NCI-H748 (cell line): ENCODE measurements at regions not wholly inside any gene's neighbourhood (a gene's known extent, or its start where the extent isn't known, plus 50 kb on each side); places are given as distances from the start of the nearest gene placed in this dataset.
A peak's percentile ranks its signal among the peaks of the same experiment; 100 is the strongest.
"Not testable (repeated sequence)": the region's sequence is repeated elsewhere in the genome, so short reads cannot be mapped to it uniquely, and the experiment has no call there.

Experiments
- DNase-seq: peaks from one replicate; lab custom pipeline; 2025; ENCODE audit not compliant: unreplicated experiment; lab: John Stamatoyannopoulos, UW

DNA sequence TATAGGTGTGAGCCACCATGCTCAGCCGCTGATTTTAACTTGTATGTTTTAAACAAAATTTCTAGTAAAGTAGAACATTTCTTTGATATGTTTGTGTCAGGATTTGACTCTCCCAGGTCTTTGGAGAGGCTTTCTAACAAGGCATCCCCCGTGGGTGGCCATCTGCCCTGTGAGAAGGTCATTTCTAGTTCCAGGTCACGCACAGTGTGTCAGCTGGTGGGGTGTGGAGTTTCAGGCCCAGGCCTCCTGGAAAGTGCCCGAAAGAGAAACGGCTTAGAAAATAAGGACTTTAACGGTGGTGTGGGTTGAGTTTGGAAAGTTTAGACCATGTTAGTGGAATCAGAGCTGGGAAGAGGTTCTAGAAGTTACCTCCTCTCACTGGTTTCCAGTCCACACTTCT lies 61.0 kb downstream of the SPDYE17 start:
- not testable (repeated sequence) for DNase-seq

- DNase-seq: not testable (repeated sequence)
Measured at GRCh38 chr7:76969892-76970291, 62.3 kb downstream of the SPDYE17 start.

GRCh38 chr7:76965731-76966548 lies 66.2 kb downstream of the SPDYE17 start:
- not testable (repeated sequence) for DNase-seq

GRCh38 chr7:76964050-76964449 lies 68.1 kb downstream of the SPDYE17 start:
- DNase-seq: not testable (repeated sequence)

GRCh38 chr7:76963061-76963460 lies 69.1 kb downstream of the SPDYE17 start:
- not testable (repeated sequence) for DNase-seq

GRCh38 chr7:76960400-76960986 lies 71.7 kb downstream of the SPDYE17 start:
- DNase-seq: not testable (repeated sequence)

DNA sequence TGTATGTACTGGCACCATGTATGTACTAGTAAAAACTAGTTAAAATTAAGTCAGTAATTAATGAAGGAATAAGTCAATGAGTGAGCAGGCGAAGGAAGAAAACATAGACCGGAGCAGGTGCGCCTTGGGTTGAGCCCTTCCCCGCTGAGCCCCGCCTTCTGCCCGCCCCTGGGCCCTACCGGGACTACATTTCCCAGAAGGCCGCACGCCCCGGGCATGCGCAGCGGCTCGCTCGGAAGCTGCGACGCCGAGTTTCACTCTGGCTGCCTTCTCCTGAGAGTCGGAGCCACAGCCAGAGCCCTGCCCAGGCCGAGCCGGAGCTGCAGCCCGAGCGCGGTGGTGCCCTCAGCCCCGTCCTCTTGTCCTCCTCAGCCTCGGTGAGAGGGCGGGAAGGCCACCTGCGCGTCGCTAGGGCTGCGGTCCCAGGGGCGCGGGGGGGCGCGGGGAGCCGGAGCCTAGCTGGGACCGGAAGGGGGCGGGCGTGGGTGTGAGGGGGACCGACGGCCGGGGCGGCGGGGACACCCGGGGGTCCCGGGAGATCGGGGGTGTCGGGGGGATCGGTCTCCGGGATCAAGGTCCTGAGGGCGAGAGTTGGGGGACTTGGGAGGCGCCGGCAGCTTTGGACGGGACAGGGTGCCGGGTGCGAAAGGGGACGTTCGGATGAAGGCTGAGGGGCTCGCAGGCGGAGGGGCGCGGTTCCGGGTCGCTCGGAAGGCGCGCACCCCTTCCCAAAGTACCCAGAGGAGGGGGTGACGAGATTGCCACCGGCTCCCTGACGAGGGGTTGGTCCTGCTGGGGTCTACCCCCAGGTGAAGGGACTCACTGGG lies 72.4 kb downstream of the SPDYE17 start:
- not testable (repeated sequence) for DNase-seq

DNA sequence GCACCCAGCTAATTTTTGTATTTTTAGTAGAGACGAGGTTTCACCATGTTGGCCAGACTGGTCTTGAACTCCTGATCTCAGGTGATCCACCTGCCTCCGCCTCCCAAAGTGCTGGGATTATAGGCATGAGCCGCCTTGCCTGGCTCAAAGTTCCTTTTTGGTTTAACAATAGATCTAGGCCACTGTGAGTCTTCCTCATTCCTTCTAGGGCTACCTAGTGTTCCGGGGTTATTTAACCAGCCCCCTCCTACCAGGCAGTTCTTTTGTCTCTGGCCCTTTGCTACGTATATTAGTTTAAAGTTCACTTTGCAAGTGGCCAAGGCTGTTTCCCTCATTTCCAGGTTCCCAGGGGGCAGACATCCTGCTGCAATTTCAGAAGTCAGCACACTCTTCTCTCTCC lies 75.6 kb downstream of the SPDYE17 start:
- DNase-seq: not testable (repeated sequence)

GRCh38 chr7:76955124-76955523 lies 77.0 kb downstream of the SPDYE17 start:
- DNase-seq: not testable (repeated sequence)

DNA sequence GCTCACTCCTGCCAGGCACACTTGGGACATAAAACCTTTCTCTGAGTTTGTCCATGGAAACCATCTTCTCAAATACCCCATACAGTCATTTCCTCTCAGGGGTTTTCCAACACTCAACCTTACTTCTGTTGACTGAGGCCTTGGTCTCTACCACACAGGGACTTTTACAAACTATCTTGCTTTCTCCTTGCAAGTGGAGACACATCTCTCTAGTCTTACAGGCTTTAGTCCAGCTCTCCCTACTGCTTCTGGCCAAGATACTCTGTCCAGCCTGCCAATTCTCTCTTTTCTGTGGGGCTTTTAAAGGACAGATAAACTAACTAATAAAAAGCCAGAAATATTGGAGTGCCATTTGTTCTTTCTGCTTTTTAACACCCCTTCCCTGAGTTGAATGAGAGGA lies 87.6 kb downstream of the SPDYE17 start:
- not testable (repeated sequence) for DNase-seq

DNA sequence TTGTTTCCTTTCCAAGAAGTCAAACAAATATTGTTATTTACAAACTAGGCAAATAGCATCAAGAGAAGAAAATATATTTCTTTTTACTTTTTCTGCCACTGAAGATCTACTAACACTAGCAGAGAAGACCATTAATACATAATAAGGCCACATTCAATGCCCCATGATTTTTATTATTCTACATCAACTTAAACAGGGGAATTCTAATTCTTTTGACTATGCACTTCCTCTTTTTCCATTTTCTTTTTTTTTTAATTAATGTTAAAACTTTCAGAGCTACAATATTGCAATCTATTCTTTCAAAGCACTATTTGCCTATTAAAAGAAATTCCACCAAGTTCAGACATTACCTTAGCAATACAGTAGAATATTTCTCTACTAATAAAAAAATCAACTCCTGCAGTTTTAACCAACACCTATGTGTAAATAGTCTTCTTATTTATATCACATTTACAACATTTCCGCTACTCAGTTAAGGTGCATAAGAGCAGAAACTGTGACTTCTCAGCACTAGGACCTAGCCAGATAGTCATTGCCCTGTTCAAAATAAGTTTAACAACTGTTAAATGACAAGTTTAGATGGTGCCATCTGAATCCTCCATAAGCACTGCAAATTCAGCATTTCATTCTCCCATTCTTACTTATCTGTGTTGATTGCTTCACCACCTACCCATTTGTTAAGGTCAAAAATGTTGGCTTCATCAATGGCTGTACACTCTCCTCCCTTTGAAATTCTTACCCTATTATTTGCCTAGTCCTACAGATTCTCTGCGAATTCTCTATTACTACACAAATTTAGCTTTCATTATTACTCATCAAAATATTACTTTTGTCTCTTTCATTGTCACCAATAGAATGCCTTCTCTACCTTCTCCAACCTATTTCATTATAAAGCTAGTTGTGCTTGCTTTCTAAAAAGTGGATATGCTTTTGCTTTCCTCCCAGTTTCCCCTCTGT lies 90.1 kb downstream of the SPDYE17 start:
- DNase-seq: not testable (repeated sequence)

DNA sequence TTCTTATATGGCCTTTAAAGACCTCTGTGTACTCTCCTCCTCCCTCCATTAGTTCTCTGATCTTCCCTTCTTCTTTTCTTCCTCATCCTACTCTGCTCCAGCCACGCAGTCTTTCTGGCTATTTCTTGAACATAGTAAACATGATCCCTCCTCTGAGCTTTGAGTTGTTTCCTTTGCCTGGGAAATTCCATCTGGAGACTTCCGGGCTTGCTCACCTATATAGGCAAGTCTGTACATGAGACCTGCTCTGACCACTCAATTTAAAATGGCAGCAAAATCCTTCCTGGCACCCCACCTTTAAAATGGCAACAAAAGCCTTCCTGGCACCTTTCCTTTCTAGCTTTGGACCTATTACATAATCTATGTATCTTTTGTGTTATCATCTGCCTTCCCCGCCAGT lies 94.4 kb downstream of the SPDYE17 start:
- not testable (repeated sequence) for DNase-seq

GRCh38 chr7:76937330-76937729 lies 94.8 kb downstream of the SPDYE17 start:
- not testable (repeated sequence) for DNase-seq

- DNase-seq: peak; percentile 39
Measured at GRCh38 chr7:76936346-76936745, 95.8 kb downstream of the SPDYE17 start.

DNA sequence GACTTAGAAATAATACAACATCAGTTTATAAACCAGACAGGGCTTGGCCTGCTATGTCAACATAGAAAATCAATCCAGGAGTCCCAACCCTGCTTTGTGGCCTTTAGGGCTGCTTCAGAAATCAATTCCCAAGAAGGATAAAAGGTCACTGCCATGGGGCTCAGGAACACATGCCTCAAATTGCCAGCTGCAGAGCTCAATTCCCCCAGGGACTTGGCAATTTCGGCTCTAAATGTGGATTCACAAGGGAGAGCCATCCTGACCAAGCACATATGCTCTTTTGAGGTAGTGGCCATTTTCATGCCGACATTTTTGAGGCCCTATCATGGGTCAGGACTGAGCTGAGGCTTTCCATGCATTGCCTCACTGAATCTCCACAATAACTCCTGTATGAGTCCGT lies 97.5 kb downstream of the SPDYE17 start:
- DNase-seq: not testable (repeated sequence)

- DNase-seq: not testable (repeated sequence)
Measured at GRCh38 chr7:76932957-76933356, 99.2 kb downstream of the SPDYE17 start.

DNA sequence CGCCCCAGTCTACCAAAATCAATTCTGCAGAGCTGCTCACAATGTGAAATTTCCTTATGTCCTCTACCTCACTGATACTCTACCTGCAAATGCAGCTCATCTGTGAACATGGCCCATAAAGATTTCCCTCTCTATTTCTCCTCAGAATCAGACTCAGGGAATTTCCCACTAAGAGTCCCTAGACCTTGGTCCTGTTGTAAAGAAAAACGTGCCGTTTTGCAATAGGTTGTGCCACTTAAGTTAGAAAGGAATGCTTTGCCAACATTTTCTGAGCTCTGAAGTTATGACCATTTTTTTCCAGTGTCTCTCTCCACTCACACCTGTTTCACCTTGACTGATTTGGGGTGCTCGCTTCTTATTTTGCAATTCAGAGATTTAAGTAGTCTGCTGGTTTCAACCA lies 100.7 kb downstream of the SPDYE17 start:
- DNase-seq: not testable (repeated sequence)

DNA sequence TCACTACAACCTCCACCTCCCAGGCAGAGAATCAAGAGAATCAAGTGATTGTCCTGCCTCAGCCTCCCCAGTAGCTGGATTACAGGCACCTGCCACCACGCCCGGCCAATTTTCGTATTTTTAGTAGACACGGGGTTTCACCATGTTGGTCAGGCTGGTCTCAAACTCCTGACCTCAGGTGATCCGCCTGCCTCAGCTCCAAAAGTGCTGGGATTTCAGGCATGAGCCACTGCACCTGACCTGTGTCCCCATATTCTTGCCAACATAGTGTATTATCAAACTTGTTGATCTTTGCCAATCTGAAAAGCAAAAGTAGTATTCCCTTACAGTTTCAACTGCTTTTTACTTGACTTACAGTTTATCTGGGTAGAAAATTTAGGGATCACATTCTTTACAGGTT lies 101.7 kb downstream of the SPDYE17 start:
- DNase-seq: not testable (repeated sequence)

DNA sequence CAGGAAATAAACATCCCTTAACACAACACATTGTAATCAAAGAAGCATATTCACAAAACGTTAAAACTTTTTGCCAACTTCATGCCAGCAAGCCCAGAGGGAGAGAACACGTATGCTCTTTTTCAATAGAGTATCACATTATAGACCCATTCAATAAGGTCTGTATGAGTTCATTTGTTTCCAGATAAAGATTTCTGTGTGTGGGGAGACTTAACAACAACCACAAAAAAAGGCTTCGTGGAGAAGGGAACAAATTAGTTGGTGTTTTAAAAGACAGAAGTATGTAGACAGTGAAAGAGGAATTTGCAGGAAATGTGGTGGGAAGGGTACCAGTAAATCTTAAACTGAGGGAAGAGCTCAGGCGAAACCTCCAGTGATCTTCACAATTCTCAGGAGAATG lies 103.4 kb downstream of the SPDYE17 start:
- DNase-seq: not testable (repeated sequence)

- DNase-seq: not testable (repeated sequence)
Measured at GRCh38 chr7:76927741-76928393, 104.3 kb downstream of the SPDYE17 start.
